HG03342 (cell line): ENCODE measurements at regions not wholly inside any gene's neighbourhood (a gene's known extent, or its start where the extent isn't known, plus 50 kb on each side); places are given as distances from the start of the nearest gene placed in this dataset.
"Not testable (repeated sequence)": the region's sequence is repeated elsewhere in the genome, so short reads cannot be mapped to it uniquely, and the experiment has no call there.

Source experiments
- ATAC-seq: cut with Tn5 transposase; IDR thresholded peaks from one replicate; pipeline ENCODE4 v1.9.1; 2021; ENCODE audit warnings: mild to moderate bottlenecking, moderate library complexity; ENCODE audit not compliant: unreplicated experiment

GRCh38 chr1:166691476-166691875, 147.8 kb upstream of the POGK start:
- ATAC-seq = no peak

- no peak for ATAC-seq
Measured at GRCh38 chr1:166692346-166692745, 146.9 kb upstream of the POGK start.

- ATAC-seq = no peak
Measured at GRCh38 chr1:166693158-166693557, 146.1 kb upstream of the POGK start.

GRCh38 chr1:166693673-166694297, 145.5 kb upstream of the POGK start:
- no peak for ATAC-seq

GRCh38 chr1:166695115-166695514, 144.2 kb upstream of the POGK start:
- ATAC-seq = no peak

GRCh38 chr1:166695834-166696233, 143.4 kb upstream of the POGK start:
- ATAC-seq = not testable (repeated sequence)

- ATAC-seq = no peak
Measured at GRCh38 chr1:166698771-166699170, 140.5 kb upstream of the POGK start.

GRCh38 chr1:166699613-166700012, 139.7 kb upstream of the POGK start:
- ATAC-seq = no peak

- no peak for ATAC-seq
Measured at GRCh38 chr1:166700696-166701095, 138.6 kb upstream of the POGK start.

GRCh38 chr1:166701603-166702100, 137.6 kb upstream of the POGK start:
- no peak for ATAC-seq

- no peak for ATAC-seq
Measured at GRCh38 chr1:166703141-166703540, 136.1 kb upstream of the POGK start.

- no peak for ATAC-seq
Measured at GRCh38 chr1:166703726-166704462, 135.4 kb upstream of the POGK start.

- ATAC-seq = no peak
Measured at GRCh38 chr1:166705376-166706289, 133.6 kb upstream of the POGK start.

- ATAC-seq = no peak
Measured at GRCh38 chr1:166716620-166717019, 122.7 kb upstream of the POGK start.

- ATAC-seq = no peak
Measured at GRCh38 chr1:166721145-166721544, 118.1 kb upstream of the POGK start.

- ATAC-seq = no peak
Measured at GRCh38 chr1:166730299-166730888, 108.9 kb upstream of the POGK start.

- ATAC-seq = no peak
Measured at GRCh38 chr1:166738140-166738539, 101.1 kb upstream of the POGK start.

GRCh38 chr1:166738873-166739272, 100.4 kb upstream of the POGK start:
- ATAC-seq = no peak

- ATAC-seq = no peak
Measured at GRCh38 chr1:166740668-166741276, 98.5 kb upstream of the POGK start.

- ATAC-seq = no peak
Measured at GRCh38 chr1:166763318-166763717, 76.0 kb upstream of the POGK start.

- no peak for ATAC-seq
Measured at GRCh38 chr1:166766942-166767341, 72.3 kb upstream of the POGK start.
